T-helper 2 cell (primary cell): ENCODE measurements at regions not wholly inside any gene's neighbourhood (a gene's known extent, or its start where the extent isn't known, plus 50 kb on each side); places are given as distances from the start of the nearest gene placed in this dataset.
"Not testable (repeated sequence)": the region's sequence is repeated elsewhere in the genome, so short reads cannot be mapped to it uniquely, and the experiment has no call there.

Experiments
- DNase-seq, 5 experiments: peaks; one replicate each; pipeline versions ENCODE4 v3.0.0 to v3.0.0-alpha.2; 2012 to 2022

GRCh38 chr10:47145290-47145934 is 154.6 kb upstream of the GDF10 start:
- DNase-seq, result no peak

DNA sequence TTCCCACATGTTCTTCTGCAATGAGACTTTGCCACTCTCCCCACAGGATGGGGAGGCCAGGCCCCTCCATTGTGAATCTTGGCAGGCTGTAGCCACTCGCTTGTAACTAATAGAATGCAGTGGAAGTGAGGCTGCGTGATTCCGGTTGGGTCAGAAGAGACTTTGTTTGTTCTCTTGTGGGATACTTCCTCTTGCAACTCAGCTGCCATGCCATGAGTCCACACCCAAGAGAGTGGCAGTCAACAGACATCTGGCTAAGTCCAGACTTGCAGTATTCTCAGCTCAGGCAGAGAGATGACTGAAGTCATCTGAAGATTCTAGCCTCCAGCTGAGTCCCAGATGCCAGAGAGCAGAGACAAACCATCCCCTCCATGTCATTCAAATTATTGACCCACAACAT is 153.4 kb upstream of the GDF10 start:
- no peak for DNase-seq

- no peak for DNase-seq
Observed at GRCh38 chr10:47147186-47147585, 152.8 kb upstream of the GDF10 start.

GRCh38 chr10:47150581-47150980 is 149.4 kb upstream of the GDF10 start:
- no peak for DNase-seq

GRCh38 chr10:47151920-47152319 is 148.1 kb upstream of the GDF10 start:
- no peak for DNase-seq

GRCh38 chr10:47152861-47153349 is 147.1 kb upstream of the GDF10 start:
- peak in 1 of 5 experiments; percentile 48 for DNase-seq

GRCh38 chr10:47154762-47155161 is 145.2 kb upstream of the GDF10 start:
- no peak for DNase-seq

- no peak for DNase-seq
Observed at GRCh38 chr10:47156873-47157272, 143.1 kb upstream of the GDF10 start.

DNA sequence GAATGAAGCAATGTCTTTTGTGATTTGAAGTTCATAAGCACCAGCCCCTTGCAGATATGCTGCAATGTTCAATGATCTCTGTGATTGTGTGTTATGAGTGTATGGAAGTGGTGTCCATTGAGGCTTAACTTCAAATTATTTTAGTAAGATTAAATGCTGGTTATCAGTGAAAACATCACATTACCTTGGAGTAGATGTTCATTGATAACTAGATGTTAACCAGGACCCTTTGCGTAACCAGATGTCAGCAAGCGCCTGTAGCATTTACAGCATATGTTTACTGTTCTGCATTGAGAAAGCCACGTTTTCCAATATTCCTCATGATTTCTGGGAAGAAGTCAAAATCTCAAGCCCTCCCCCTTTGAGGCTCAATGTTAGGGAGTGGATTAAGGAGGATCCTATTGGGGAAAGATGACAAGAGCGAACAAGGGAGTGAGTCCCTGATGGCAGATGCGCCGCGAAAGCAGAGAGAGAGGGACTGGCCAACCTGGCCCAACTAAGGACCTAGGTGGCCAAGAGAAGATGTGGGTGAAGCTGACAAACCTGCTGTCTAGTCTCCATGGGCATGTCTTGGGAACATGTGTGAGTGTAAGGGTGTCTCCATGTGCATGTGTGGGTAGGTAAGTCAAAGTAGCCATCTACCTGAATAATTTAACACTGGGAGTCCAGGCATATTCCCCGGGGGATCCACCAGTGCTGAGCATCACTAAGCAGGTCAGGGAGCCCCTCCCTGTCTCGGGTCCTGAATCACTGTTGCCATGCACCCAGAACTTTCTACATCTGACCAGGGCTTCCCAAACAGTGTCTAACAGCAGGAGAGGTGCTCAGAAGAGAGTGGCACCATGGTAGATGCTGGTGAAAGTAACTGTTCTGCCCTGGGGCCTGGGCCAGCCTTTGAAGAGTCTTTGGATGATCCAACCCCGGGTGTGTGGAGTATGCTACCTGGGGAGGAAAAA is 141.6 kb upstream of the GDF10 start:
- DNase-seq, result no peak

DNA sequence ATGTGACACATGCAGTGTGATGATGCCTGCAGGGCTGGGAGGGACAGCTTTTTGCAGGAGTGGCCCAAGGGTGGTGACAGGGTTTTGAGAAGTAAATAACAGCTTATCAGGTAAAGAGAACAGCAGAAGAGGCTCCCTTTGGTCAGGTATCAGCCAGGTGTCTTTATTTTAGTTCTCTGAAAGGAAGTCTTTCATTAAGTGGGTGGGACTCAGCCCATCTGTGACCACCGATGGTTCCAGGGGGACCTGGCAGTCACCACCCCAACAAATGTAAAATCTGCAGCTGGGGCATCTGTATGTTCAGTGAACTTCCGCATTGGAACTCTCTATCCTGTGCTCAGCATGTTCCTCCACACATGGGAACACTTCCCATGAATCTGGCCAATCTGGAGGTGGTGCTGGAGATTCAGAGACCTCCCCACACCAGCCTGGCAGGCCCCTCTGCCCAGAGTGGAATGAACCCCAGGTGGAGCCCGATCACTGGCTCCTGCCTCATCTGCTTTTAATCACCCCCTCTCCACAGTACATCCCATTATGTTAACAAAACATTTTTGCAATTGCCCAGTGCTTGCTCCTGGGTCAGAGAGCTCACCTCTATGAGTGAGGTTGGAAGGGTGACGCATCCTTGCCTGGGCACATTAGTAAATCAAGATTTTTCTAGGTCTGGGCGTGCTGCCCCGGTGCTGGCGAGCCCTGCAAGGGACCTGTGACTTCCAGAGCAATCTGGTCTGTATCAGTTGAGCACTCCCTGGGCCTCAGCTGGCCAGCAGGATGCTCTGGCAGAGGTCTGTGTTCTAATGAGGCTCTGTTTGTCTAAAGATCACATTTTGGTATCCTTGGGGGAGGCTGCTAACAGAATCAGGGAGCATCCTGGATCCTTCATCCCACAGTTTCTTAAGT is 140.4 kb upstream of the GDF10 start:
- no peak for DNase-seq

- DNase-seq, result no peak
Observed at GRCh38 chr10:47160261-47160908, 139.6 kb upstream of the GDF10 start.

GRCh38 chr10:47160967-47161366 is 139.0 kb upstream of the GDF10 start:
- DNase-seq, result no peak

- DNase-seq, result peak in 1 of 5 experiments; percentile 41
Observed at GRCh38 chr10:47161465-47161864, 138.5 kb upstream of the GDF10 start.

GRCh38 chr10:47164126-47164799 is 135.7 kb upstream of the GDF10 start:
- no peak for DNase-seq

DNA sequence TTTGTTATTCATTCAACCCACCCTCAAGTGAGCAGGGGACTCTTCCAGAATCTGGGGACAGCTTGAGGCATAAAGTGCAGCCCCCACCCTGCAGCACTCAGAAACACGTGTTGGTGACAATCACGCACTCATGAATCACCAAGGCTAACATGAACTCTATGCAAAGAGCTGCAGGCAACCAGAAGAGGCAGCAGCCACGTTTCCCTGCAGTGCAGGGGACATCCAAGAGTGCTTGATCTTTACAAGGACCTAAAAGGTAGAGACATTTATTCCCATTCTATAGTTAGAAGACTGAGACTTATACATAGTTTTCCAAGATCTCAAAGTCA is 135.2 kb upstream of the GDF10 start:
- no peak for DNase-seq

- peak in 1 of 5 experiments; percentile 64 for DNase-seq
Observed at GRCh38 chr10:47165168-47165710, 134.8 kb upstream of the GDF10 start.

DNA sequence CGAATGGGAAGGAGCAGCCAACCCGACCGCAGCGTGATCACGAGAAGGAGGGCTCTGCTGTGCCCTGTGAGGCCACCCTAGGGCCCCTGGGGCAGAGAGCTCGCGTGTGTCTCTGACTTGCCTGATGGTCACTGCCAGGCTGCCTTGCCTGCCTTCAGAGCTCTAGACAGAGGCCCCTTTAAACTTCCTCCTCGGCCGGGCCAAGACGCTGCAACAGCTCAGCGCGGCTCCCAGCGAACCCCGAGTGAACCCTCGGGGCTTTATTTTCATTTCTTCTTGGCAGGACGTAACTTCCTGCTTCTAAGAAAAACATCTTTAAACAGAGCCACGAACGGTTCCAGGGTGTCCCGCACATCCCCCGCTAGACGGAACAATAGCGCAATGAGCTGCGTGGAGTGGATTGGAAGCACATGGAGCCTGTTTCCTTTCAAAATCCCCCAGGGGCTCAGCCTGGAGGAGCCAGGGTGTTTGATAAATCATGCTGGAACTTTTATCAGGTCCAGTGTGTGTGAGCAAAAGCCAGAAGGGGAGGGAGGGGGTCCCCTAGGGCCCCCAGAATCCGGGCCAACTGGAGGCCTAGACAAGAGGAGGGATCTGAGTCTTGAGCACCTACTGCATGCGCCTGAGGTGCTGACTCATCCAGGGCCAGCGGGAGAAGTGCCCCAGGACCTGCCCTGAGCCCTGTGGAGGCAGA is 134.1 kb upstream of the GDF10 start:
- peak in 2 of 5 experiments; percentile 8 to 64 for DNase-seq

- no peak for DNase-seq
Observed at GRCh38 chr10:47166405-47166777, 133.6 kb upstream of the GDF10 start.

DNA sequence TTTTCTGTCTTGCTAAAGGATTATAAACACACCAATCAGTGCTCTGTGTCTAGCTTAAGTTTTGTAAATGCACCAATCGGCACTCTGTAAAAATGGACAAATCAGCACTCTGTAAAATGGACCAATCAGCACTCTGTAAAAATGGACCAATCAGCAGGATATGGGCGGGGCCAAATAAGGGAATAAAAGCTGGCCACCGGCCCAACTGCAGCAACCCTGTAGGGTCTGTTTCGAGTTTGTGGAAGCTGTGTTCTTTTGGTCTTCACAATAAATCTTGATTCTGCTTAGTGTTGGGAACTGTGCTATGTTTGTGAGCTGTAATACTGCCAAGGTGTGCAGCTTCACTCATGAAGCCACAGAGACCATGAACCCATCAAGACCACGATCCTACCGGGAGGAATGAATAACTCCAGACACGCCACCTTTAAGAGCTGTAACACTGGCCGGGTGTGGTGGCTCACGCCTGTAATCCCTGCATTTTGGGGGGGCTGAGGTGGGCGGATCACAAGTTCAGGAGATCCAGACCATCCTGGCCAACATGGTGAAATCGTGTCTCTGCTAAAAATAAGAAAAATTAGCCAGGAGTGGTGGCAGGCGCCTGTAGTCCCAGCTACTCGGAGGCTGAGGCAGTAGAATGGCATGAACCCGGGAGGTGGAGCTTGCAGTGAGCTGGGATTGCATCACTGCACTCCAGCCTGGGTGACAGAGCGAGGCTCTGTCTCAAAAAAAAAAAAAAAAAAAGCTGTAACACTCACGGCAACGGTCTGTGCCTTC is 133.0 kb upstream of the GDF10 start:
- not testable (repeated sequence) for DNase-seq

- no peak for DNase-seq
Observed at GRCh38 chr10:47167591-47167990, 132.4 kb upstream of the GDF10 start.
